ENCODE measurements at regions not wholly inside any gene's neighbourhood (a gene's known extent, or its start where the extent isn't known, plus 50 kb on each side); places are given as distances from the start of the nearest gene placed in this dataset.

DNA sequence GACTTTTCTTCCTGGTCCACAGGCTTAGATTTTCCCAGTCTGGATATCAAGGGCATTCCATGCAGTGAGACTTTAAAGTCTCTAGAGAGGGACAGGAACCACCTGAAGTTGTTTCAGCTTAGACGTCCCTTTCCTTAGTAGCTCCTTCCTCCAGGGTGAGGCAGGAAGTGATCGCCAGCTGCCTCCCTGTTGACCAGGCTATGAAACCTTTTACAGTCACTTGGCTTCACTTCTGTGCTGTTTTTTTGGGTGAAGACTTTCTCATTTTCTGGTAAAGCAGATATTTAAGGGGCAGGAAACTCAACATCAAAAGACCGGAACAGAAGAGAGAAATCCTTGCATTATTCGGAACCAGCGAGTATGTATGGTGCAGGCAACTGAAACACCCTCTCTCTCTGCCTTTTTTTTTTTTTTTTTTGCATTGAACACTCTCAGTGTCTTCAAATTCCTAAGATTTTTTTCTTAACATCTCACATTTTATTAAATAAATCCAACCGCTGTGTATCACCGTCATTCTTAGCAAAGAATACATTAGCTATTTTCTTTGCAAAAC lies 234.6 kb upstream of the IRF2BP2 start:
- peak overlapping the region; percentile 9 for H3K4me3 ChIP-seq (ENCODE audit: low read depth, low read length, poor library complexity, severe bottlenecking)
- peak overlapping the region; percentile 60 for H3K4me2 ChIP-seq (ENCODE audit: low read length)
- intact Hi-C loops (cut with micrococcal nuclease; ENCODE audit: unreplicated experiment): loop anchor here (1.0 to 5.0 kb wide), 5 partner anchors 72 to 347 kb away; no protein-coding TSS in a partner anchor
- H2AFZ ChIP-seq (ENCODE audit: low read length): peak overlapping the region; percentile 90
- H3K9me3 ChIP-seq (ENCODE audit: low read length): no peaks in the 10 kb centered on the region; the same call in 1 of the 2 replicates
- H3K79me2 ChIP-seq (ENCODE audit: insufficient read depth, low read depth, low read length): no peaks in the 10 kb centered on the region
- ChIA-PET CTCF (ENCODE audit: unreplicated experiment) (interaction anchor here (0.6 kb wide), 1 partner anchor 46 kb away, joined by 4 read pairs; no protein-coding TSS in a partner anchor), POLR2A (interaction anchor here (0.5 to 2.2 kb wide), 14 partner anchors 10 to 413 kb away, joined by 3 to 8 read pairs (median 4); no protein-coding TSS in a partner anchor)
- peak; percentile 71 for DNase-seq (ENCODE audit: low spot score)
- TF ChIP-seq, protein P1, sequence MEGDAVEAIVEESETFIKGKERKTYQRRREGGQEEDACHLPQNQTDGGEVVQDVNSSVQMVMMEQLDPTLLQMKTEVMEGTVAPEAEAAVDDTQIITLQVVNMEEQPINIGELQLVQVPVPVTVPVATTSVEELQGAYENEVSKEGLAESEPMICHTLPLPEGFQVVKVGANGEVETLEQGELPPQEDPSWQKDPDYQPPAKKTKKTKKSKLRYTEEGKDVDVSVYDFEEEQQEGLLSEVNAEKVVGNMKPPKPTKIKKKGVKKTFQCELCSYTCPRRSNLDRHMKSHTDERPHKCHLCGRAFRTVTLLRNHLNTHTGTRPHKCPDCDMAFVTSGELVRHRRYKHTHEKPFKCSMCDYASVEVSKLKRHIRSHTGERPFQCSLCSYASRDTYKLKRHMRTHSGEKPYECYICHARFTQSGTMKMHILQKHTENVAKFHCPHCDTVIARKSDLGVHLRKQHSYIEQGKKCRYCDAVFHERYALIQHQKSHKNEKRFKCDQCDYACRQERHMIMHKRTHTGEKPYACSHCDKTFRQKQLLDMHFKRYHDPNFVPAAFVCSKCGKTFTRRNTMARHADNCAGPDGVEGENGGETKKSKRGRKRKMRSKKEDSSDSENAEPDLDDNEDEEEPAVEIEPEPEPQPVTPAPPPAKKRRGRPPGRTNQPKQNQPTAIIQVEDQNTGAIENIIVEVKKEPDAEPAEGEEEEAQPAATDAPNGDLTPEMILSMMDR (conservative IDR thresholded peaks at IDR 0.05; ENCODE audit: low read length): no peak
- no peak for TF ChIP-seq EZH2phosphoT487 (IDR thresholded peaks at IDR 0.05; ENCODE audit: borderline replicate concordance, low read depth, low read length)
- H3K27ac ChIP-seq (ENCODE audit: low read depth, low read length, poor library complexity, severe bottlenecking): peak overlapping the region; percentile 59
- BruUV-seq (replicated peaks): no TSS peak
- H3K36me3 ChIP-seq (ENCODE audit: insufficient read depth, low read length): no peaks in the 10 kb centered on the region; the same call in 1 of the 2 replicates
- H3K4me1 ChIP-seq (ENCODE audit: insufficient read depth, low read length, poor library complexity, severe bottlenecking): peaks cover 59% of the 10 kb centered on the region
- H4K20me1 ChIP-seq (ENCODE audit: insufficient read depth, low read length): no peaks in the 10 kb centered on the region
- H3K9me2 ChIP-seq (ENCODE audit: insufficient read depth, low read length): no peaks in the 10 kb centered on the region

DNA sequence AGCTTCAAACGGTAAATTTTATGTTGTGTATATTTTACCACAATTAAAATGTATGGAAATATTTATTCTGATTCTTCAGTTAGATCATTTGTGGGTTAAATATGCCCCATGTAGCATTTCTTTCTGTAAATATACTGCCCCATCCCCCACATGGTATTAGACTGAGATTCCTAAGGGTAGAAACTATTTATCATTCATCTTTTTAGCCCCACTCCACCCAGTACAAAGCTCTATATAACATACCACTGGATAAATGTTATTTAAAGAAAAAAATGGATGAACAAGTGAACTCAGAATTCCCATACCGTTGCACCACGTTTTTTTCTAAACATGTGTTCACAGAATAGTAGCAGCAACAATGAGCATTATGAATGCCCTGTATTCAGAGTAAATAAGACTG lies 234.0 kb upstream of the IRF2BP2 start:
- no peak for DNase-seq (ENCODE audit: low spot score)
- TF ChIP-seq EZH2phosphoT487 (IDR thresholded peaks at IDR 0.05; ENCODE audit: borderline replicate concordance, low read depth, low read length): no peak
- TF ChIP-seq, protein P1 (conservative IDR thresholded peaks at IDR 0.05; ENCODE audit: low read length): no peak
- Histone ChIP-seq H2AFZ (ENCODE audit: low read length) (peak overlapping the region; percentile 90; the same call in 1 of the 2 replicates), H3K4me2 (ENCODE audit: low read length) (peak overlapping the region; percentile 60), H3K27ac (ENCODE audit: low read depth, low read length, poor library complexity, severe bottlenecking) (peak overlapping the region; percentile 59), H3K79me2 (ENCODE audit: insufficient read depth, low read depth, low read length) (no peaks in the 10 kb centered on the region), H3K9me2 (ENCODE audit: insufficient read depth, low read length) (no peaks in the 10 kb centered on the region), H4K20me1 (ENCODE audit: insufficient read depth, low read length) (no peaks in the 10 kb centered on the region), H3K36me3 (ENCODE audit: insufficient read depth, low read length) (no peaks in the 10 kb centered on the region; the same call in 1 of the 2 replicates), H3K9me3 (ENCODE audit: low read length) (no peaks in the 10 kb centered on the region; the same call in 1 of the 2 replicates), H3K4me3 (ENCODE audit: low read depth, low read length, poor library complexity, severe bottlenecking) (no peak overlapping the region), H3K4me1 (ENCODE audit: insufficient read depth, low read length, poor library complexity, severe bottlenecking) (peaks cover 56% of the 10 kb centered on the region)
- POLR2A ChIA-PET: interaction anchor here (0.5 to 2.2 kb wide), 5 partner anchors 11 to 256 kb away, joined by 4 to 8 read pairs (median 6); no protein-coding TSS in a partner anchor
- CTCF ChIA-PET (ENCODE audit: unreplicated experiment): no interaction called here
- intact Hi-C loops (cut with micrococcal nuclease; ENCODE audit: unreplicated experiment): loop anchor here (1.0 to 5.0 kb wide), 5 partner anchors 71 to 347 kb away; no protein-coding TSS in a partner anchor
- no TSS peak for BruUV-seq (replicated peaks)

Measured in OCI-LY7 (cell line).